ENCODE measurements at regions not wholly inside any gene's neighbourhood (a gene's known extent, or its start where the extent isn't known, plus 50 kb on each side); places are given as distances from the start of the nearest gene placed in this dataset.

GRCh38 chr5:99460701-99461100 lies 531.9 kb upstream of the CHD1 start:
- Mint-ChIP-seq H3K27ac (no peak overlapping the region), H3K4me3 (no peak overlapping the region), H3K36me3 (ENCODE audit: low read depth) (no peaks in the 10 kb centered on the region), H3K27me3 (no peaks in the 10 kb centered on the region), H3K4me1 (ENCODE audit: low read depth) (no peaks in the 10 kb centered on the region), H3K9me3 (peaks cover 2% of the 10 kb centered on the region)
- intact Hi-C loops (cut with micrococcal nuclease) = no loop called here
- CTCF ChIA-PET = no interaction called here
- POLR2A ChIA-PET = no interaction called here
- ATAC-seq = no peak
- TF ChIP-seq, protein P1, sequence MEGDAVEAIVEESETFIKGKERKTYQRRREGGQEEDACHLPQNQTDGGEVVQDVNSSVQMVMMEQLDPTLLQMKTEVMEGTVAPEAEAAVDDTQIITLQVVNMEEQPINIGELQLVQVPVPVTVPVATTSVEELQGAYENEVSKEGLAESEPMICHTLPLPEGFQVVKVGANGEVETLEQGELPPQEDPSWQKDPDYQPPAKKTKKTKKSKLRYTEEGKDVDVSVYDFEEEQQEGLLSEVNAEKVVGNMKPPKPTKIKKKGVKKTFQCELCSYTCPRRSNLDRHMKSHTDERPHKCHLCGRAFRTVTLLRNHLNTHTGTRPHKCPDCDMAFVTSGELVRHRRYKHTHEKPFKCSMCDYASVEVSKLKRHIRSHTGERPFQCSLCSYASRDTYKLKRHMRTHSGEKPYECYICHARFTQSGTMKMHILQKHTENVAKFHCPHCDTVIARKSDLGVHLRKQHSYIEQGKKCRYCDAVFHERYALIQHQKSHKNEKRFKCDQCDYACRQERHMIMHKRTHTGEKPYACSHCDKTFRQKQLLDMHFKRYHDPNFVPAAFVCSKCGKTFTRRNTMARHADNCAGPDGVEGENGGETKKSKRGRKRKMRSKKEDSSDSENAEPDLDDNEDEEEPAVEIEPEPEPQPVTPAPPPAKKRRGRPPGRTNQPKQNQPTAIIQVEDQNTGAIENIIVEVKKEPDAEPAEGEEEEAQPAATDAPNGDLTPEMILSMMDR (IDR thresholded peaks at IDR 0.05) = no peak
- no peak for DNase-seq

DNA sequence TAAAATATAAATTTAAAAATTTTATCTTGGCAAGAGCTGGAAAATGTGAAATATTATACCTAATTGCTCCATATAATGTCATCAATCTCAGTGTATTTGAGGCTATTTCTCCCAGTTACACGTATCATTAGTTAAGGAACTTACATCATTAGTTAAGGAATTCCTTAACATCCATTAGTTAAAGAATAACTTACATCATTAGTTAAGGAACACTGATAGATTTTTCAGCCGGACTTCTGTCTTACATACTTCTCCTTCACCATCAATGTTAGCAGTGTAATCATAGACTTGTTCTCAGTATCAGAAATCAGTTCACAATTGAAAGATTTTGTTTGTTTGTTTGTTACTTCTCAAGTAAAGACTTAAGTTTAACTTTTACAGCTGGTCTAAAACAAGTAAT lies 524.4 kb upstream of the CHD1 start:
- H3K4me1 Mint-ChIP-seq (ENCODE audit: low read depth) = no peaks in the 10 kb centered on the region
- no peaks in the 10 kb centered on the region for H3K27me3 Mint-ChIP-seq
- H3K4me3 Mint-ChIP-seq = no peak overlapping the region

DNA sequence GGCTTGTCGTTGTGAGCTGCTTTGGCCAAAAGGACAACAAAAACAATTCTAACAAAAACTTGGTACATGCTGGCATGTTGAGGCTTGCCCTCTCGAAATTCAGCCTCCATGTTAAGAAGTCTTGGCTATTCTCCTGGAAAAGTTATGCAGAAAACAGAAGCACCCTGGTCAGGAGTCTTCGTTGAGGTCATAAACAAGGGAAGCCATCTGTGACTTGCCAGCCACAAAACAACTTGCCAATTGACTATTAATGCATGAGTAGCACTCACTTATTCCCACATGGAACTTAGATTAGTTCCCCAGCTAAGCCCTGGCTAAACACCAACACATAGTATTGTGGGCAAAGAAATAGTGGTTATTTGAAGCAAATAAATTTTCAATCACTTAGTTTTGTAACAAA lies 521.0 kb upstream of the CHD1 start:
- POLR2A ChIA-PET = no interaction called here

More for the DNA sequence above, 524.4 kb upstream of the CHD1 start:
- ChIA-PET CTCF (no interaction called here), POLR2A (no interaction called here)
- intact Hi-C loops (cut with micrococcal nuclease) = no loop called here
- ATAC-seq (no peak), DNase-seq (no peak)
- TF ChIP-seq, protein P1 (IDR thresholded peaks at IDR 0.05) = no peak
- Mint-ChIP-seq H3K36me3 (ENCODE audit: low read depth) (no peaks in the 10 kb centered on the region), H3K9me3 (no peaks in the 10 kb centered on the region), H3K27ac (no peak overlapping the region)

GRCh38 chr5:99445805-99446204 lies 517.0 kb upstream of the CHD1 start:
- Mint-ChIP-seq H3K4me3 (no peak overlapping the region), H3K27ac (no peak overlapping the region), H3K9me3 (no peaks in the 10 kb centered on the region), H3K27me3 (no peaks in the 10 kb centered on the region), H3K36me3 (ENCODE audit: low read depth) (no peaks in the 10 kb centered on the region), H3K4me1 (ENCODE audit: low read depth) (no peaks in the 10 kb centered on the region)
- ChIA-PET CTCF (no interaction called here), POLR2A (no interaction called here)
- TF ChIP-seq, protein P1 (IDR thresholded peaks at IDR 0.05) = no peak
- intact Hi-C loops (cut with micrococcal nuclease) = no loop called here
- ATAC-seq = no peak
- no peak for DNase-seq

More for the DNA sequence above, 521.0 kb upstream of the CHD1 start:
- H3K36me3 Mint-ChIP-seq (ENCODE audit: low read depth) = no peaks in the 10 kb centered on the region
- no peak overlapping the region for H3K4me3 Mint-ChIP-seq
- intact Hi-C loops (cut with micrococcal nuclease) = no loop called here
- H3K4me1 Mint-ChIP-seq (ENCODE audit: low read depth) = no peaks in the 10 kb centered on the region
- CTCF ChIA-PET = no interaction called here
- no peak for ATAC-seq
- TF ChIP-seq, protein P1 (IDR thresholded peaks at IDR 0.05) = no peak
- H3K9me3 Mint-ChIP-seq = no peaks in the 10 kb centered on the region
- no peak overlapping the region for H3K27ac Mint-ChIP-seq
- DNase-seq = no peak
- H3K27me3 Mint-ChIP-seq = no peaks in the 10 kb centered on the region

- Mint-ChIP-seq H3K27me3 (no peaks in the 10 kb centered on the region), H3K4me3 (no peak overlapping the region), H3K4me1 (ENCODE audit: low read depth) (no peaks in the 10 kb centered on the region), H3K36me3 (ENCODE audit: low read depth) (no peaks in the 10 kb centered on the region), H3K27ac (no peak overlapping the region), H3K9me3 (no peaks in the 10 kb centered on the region)
- ATAC-seq = no peak
- POLR2A ChIA-PET = no interaction called here
- TF ChIP-seq, protein P1 (IDR thresholded peaks at IDR 0.05) = no peak
- intact Hi-C loops (cut with micrococcal nuclease) = no loop called here
- DNase-seq = no peak
- CTCF ChIA-PET = no interaction called here
Observed at GRCh38 chr5:99441235-99441634, 512.4 kb upstream of the CHD1 start.

All from activated CD8-positive, alpha-beta T cell treated with anti-CD3 and anti-CD28 coated beads for 36 hours (primary cell).